SK-N-SH (cell line): ENCODE measurements at regions not wholly inside any gene's neighbourhood (a gene's known extent, or its start where the extent isn't known, plus 50 kb on each side); places are given as distances from the start of the nearest gene placed in this dataset.

ENCODE experiments used
- CTCF ChIA-PET: fragments of 300-600, 350-600 bp; formaldehyde crosslinking; extraction: SDS; loops from one replicate; lab custom pipeline; 2021; lab: Yijun Ruan, JAX
- POLR2A ChIA-PET: fragments of 350-600 bp; sonication (Branson Sonifier 250); formaldehyde crosslinking; extraction: SDS; loops from one replicate; lab custom pipeline; 2020; ENCODE audit warnings: antibody characterized with exemption, inconsistent platforms; lab: Yijun Ruan, JAX
- DNase-seq: peaks from one replicate; pipeline ENCODE4 v3.0.0; 2012
- H2AFZ ChIP-seq: fragments of 200-600 bp; sonication (generic); 2 replicates; pipeline ENCODE4 v1.8.1; 2016; ENCODE audit warnings: antibody characterized with exemption, mild to moderate bottlenecking, low read depth
- H3F3A ChIP-seq: fragments of 200-600 bp; sonication (generic); replicated peaks from 2 replicates; pipeline ENCODE3; 2016; ENCODE audit warnings: antibody characterized with exemption, mild to moderate bottlenecking; ENCODE audit not compliant: insufficient read depth
- H3K27ac ChIP-seq, 2 experiments: fragments of 200-500 bp in 1 of 2; fragments of 200-600 bp in 1 of 2; sonication (Bioruptor generic) in 1 of 2; sonication (generic), shearing (Covaris generic) in 1 of 2; 2 replicates each; pipeline versions ENCODE4 v1.5.1 to v1.6.1; 2014 to 2016; ENCODE audit warnings: low read depth in 2 of 2, inconsistent platforms in 1 of 2, low read length in 1 of 2, mild to moderate bottlenecking in 1 of 2, mixed read lengths in 1 of 2
- H3K27me3 ChIP-seq: fragments of 200-600 bp; sonication (generic), shearing (Covaris generic); 2 replicates; pipeline ENCODE4 v1.6.1; 2016; ENCODE audit warnings: mixed run types; ENCODE audit not compliant: insufficient read depth
- H3K36me3 ChIP-seq, 2 experiments: fragments of 200-500 bp in 1 of 2; fragments of 200-600 bp in 1 of 2; sonication (Bioruptor generic) in 1 of 2; sonication (generic) in 1 of 2; replicated peaks in 1 of 2; 2 replicates each; pipeline versions ENCODE3 to v1.5.1; 2014 to 2016; ENCODE audit warnings: low read length in 1 of 2, mild to moderate bottlenecking in 1 of 2; ENCODE audit not compliant: insufficient read depth in 2 of 2, control insufficient read depth in 1 of 2
- H3K4me1 ChIP-seq, 2 experiments: fragments of 200-500 bp in 1 of 2; fragments of 200-600 bp in 1 of 2; sonication (Bioruptor generic) in 1 of 2; sonication (generic), shearing (Covaris generic) in 1 of 2; 2 replicates each; pipeline versions ENCODE4 v1.5.1 to v1.6.1; 2014 to 2016; ENCODE audit warnings: low read depth in 1 of 2, low read length in 1 of 2, mixed run types in 1 of 2; ENCODE audit not compliant: insufficient read depth in 2 of 2, control insufficient read depth in 1 of 2
- H3K4me2 ChIP-seq: fragments of 200-600 bp; sonication (generic), shearing (Covaris generic); 2 replicates; pipeline ENCODE4 v1.6.1; 2017; ENCODE audit warnings: mixed run types
- H3K4me3 ChIP-seq, 2 experiments: fragments of 200-500 bp in 1 of 2; fragments of 200-600 bp in 1 of 2; sonication (Bioruptor generic) in 1 of 2; sonication (generic), shearing (Covaris generic) in 1 of 2; 2 replicates each; pipeline versions ENCODE4 v1.5.1 to v1.8.1; 2014 to 2016; ENCODE audit warnings: low read depth in 2 of 2, inconsistent platforms in 1 of 2, low read length in 1 of 2, mild to moderate bottlenecking in 1 of 2, mixed read lengths in 1 of 2, moderate library complexity in 1 of 2
- H3K79me2 ChIP-seq: fragments of 200-600 bp; sonication (generic); 2 replicates; pipeline ENCODE4 v1.8.1; 2017; ENCODE audit warnings: mild to moderate bottlenecking; ENCODE audit not compliant: insufficient read depth
- H3K9ac ChIP-seq: fragments of 200-600 bp; sonication (generic); 2 replicates; pipeline ENCODE4 v1.6.1; 2017; ENCODE audit warnings: mixed run types
- H3K9me2 ChIP-seq: fragments of 200-600 bp; sonication (generic); 2 replicates; pipeline ENCODE4 v1.6.1; 2017; ENCODE audit warnings: mixed run types
- H3K9me3 ChIP-seq: fragments of 200-600 bp; sonication (generic); 2 replicates; pipeline ENCODE4 v1.6.1; 2017; ENCODE audit warnings: mixed run types, mild to moderate bottlenecking, moderate library complexity
- H4K20me1 ChIP-seq: fragments of 200-600 bp; sonication (generic); 2 replicates; pipeline ENCODE4 v1.6.1; 2017; ENCODE audit warnings: mild to moderate bottlenecking, mixed run types; ENCODE audit not compliant: insufficient read depth
- ELF1 ChIP-seq: IDR thresholded peaks from 2 replicates; pipeline ENCODE4 v1.4.0; 2012
- EP300 ChIP-seq, 2 experiments: IDR thresholded peaks; 2 replicates each; pipeline versions ENCODE4 v1.4.0 to v1.6.1; 2012; ENCODE audit warnings: borderline replicate concordance in 1 of 2, low read depth in 1 of 2, low read length in 1 of 2
- EZH2phosphoT487 ChIP-seq: fragments of 200-600 bp; sonication (generic); IDR thresholded peaks from 2 replicates; pipeline ENCODE4 v1.6.1; 2017; ENCODE audit warnings: low read depth, mixed run types, mild to moderate bottlenecking, antibody characterized with exemption, moderate library complexity, borderline replicate concordance
- FOSL2 ChIP-seq: IDR thresholded peaks from 2 replicates; pipeline ENCODE4 v1.4.0; 2012; ENCODE audit warnings: low read depth, mild to moderate bottlenecking, moderate library complexity, borderline replicate concordance
- FOXJ3 ChIP-seq: sonication (generic); formaldehyde crosslinking; IDR thresholded peaks from 2 replicates; pipeline ENCODE4 v1.5.1; 2020; ENCODE audit warnings: mild to moderate bottlenecking, missing genetic modification reagents
- GATA2 ChIP-seq: sonication (generic); formaldehyde crosslinking; IDR thresholded peaks from 2 replicates; pipeline ENCODE4 v1.5.0; 2020; ENCODE audit warnings: mild to moderate bottlenecking, missing genetic modification reagents
- JUND ChIP-seq: IDR thresholded peaks from 2 replicates; pipeline ENCODE4 v1.4.0; 2012
- MEF2A ChIP-seq: IDR thresholded peaks from 2 replicates; pipeline ENCODE4 v1.4.0; 2012; ENCODE audit warnings: low read depth, borderline replicate concordance
- NFIC ChIP-seq: IDR thresholded peaks from 2 replicates; pipeline ENCODE4 v1.4.0; 2012; ENCODE audit warnings: borderline replicate concordance
- NRF1 ChIP-seq: IDR thresholded peaks from 2 replicates; pipeline ENCODE4 v1.6.1; 2012; ENCODE audit warnings: low read depth, mild to moderate bottlenecking, low read length
- POLR2AphosphoS5 ChIP-seq: IDR thresholded peaks from 2 replicates; pipeline ENCODE4 v1.6.1; 2012; ENCODE audit warnings: low read depth, low read length
- RAD21 ChIP-seq: IDR thresholded peaks from 2 replicates; pipeline ENCODE4 v1.6.1; 2012; ENCODE audit warnings: mild to moderate bottlenecking, low read length
- RXRA ChIP-seq: IDR thresholded peaks from 2 replicates; pipeline ENCODE4 v1.4.0; 2012; ENCODE audit warnings: low read depth, mild to moderate bottlenecking, borderline replicate concordance
- TCF12 ChIP-seq: IDR thresholded peaks from 2 replicates; pipeline ENCODE4 v1.4.0; 2012
- TEAD4 ChIP-seq: IDR thresholded peaks from 2 replicates; pipeline ENCODE4 v1.4.0; 2012; ENCODE audit warnings: mild to moderate bottlenecking, borderline replicate concordance; ENCODE audit not compliant: insufficient read depth
- YY1 ChIP-seq: IDR thresholded peaks from 2 replicates; pipeline ENCODE4 v1.4.0; 2012; ENCODE audit warnings: low read depth, mild to moderate bottlenecking
- WGBS: methylation state at CpG from one replicate; pipeline ENCODE4 v1.1.6; 2017; ENCODE audit warnings: low lambda C conversion rate; 5-methylcytosine and 5-hydroxymethylcytosine counted together
- TF ChIP-seq, protein P1 (sequence below): IDR thresholded peaks from 2 replicates; pipeline ENCODE4 v1.4.0; 2012; ENCODE audit warnings: low read depth, borderline replicate concordance
- TF ChIP-seq, protein P2 (sequence below): fragments of 150-350 bp; IDR thresholded peaks from 2 replicates; pipeline ENCODE4 v1.6.1; 2016; ENCODE audit warnings: mild to moderate bottlenecking, low read depth, low read length
- TF ChIP-seq, protein P3 (sequence below): IDR thresholded peaks from 2 replicates; pipeline ENCODE4 v1.4.0; 2012; ENCODE audit warnings: low read depth, borderline replicate concordance

DNA sequence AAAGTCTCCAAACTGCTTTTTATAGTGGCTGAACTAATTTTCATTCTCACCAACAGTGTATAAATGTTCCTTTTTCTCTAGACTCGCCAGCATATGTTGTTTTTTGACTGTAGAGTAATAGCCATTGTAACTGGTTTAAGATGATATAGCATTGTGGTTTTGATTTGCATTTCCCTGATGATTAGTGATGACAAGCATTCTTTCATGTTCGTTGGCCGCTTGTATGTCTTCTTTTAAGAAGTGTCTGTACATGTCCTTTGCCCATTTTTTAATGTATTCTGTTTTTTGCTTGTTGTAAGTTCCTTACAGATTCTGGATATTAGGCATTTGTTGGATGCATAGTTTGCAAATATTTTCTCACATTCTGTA lies 404.9 kb downstream of the FLRT2 start:
- no peaks in the 10 kb centered on the region for H3K9me2 ChIP-seq
- POLR2A ChIA-PET: no interaction called here
- peak overlapping the region; percentile 66 for H3K4me2 ChIP-seq
- H3K79me2 ChIP-seq: no peaks in the 10 kb centered on the region
- H3K36me3 ChIP-seq: no peaks in the 10 kb centered on the region
- no peak for TF ChIP-seq RXRA
- TF ChIP-seq GATA2 (CRISPR knock-in tag): no peak
- TF ChIP-seq RAD21: no peak
- TF ChIP-seq NFIC: no peak
- H3K9me3 ChIP-seq: no peaks in the 10 kb centered on the region
- peak overlapping the region; percentile 70 to 73 for H3K4me3 ChIP-seq
- H4K20me1 ChIP-seq: no peaks in the 10 kb centered on the region
- H3F3A ChIP-seq: no peaks in the 10 kb centered on the region
- no peak for DNase-seq
- CTCF ChIA-PET: no interaction called here
- peak overlapping the region; percentile 68 for H3K9ac ChIP-seq
- H2AFZ ChIP-seq: peak overlapping the region; percentile 99
- peak overlapping the region in 1 of 2 experiments; percentile 64; a peak in 2 of 4 replicates for H3K27ac ChIP-seq
- no peaks in the 10 kb centered on the region for H3K4me1 ChIP-seq
- H3K27me3 ChIP-seq: no peaks in the 10 kb centered on the region
- 1% methylated on average over 3 of the region's 3 CpGs for WGBS

DNA sequence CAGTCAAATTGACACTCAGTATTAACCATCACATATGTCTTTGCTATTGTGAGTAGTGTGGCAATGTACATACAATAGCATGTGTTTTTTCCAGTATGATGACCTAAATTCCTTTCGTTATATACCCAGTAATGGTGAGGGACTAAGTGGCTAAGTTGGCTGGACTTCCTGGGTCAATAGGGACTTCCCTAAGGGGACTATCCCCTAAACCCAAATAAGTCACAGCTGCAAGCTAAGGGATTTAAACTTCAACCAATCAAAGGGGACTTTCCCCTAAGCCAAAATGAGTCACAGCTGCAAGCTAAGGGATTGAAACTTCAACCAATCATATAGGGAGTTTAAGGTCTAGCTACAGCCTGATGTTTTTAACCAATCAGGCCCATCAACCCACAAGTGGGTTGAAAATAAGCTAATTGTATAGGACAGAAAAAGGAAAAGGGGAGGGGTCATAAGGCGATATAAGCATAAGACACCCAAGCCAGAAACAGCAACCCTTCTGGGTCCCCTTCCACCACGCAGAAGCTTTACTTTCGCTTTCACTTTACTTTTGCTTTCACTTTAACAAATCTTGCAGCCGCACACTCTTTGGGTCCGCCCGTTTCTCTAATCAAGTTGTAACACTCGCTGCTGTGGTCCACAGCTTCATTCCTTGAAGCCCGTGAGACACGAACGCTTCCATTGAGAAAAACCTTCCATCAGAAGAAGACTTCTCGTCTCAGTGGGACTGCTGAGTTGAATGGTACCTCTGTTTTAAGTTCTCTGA lies 404.4 kb downstream of the FLRT2 start:
- Histone ChIP-seq H3K27ac (peak overlapping the region in 1 of 2 experiments; percentile 64; a peak in 2 of 4 replicates), H2AFZ (peak overlapping the region; percentile 99), H3K4me3 (peak overlapping the region; percentile 70 to 73), H3K9me3 (no peaks in the 10 kb centered on the region), H3F3A (no peaks in the 10 kb centered on the region), H3K27me3 (no peaks in the 10 kb centered on the region), H4K20me1 (no peaks in the 10 kb centered on the region), H3K4me2 (peak overlapping the region; percentile 66), H3K36me3 (no peaks in the 10 kb centered on the region), H3K9ac (peak overlapping the region; percentile 68), H3K9me2 (no peaks in the 10 kb centered on the region), H3K79me2 (no peaks in the 10 kb centered on the region), H3K4me1 (no peaks in the 10 kb centered on the region)
- ChIA-PET POLR2A (no interaction called here), CTCF (no interaction called here)
- peak; percentile 10 for DNase-seq
- TF ChIP-seq MEF2A: no peak
- TF ChIP-seq POLR2AphosphoS5: 0 out of 2 replicates have a peak, but pooled peaks have one; percentile 20
- TF ChIP-seq TCF12: 0 out of 2 replicates have a peak, but pooled peaks have one; percentile 4
- TF ChIP-seq FOSL2: peak; percentile 51; the same call in 1 of the 2 replicates
- TF ChIP-seq, protein P1, sequence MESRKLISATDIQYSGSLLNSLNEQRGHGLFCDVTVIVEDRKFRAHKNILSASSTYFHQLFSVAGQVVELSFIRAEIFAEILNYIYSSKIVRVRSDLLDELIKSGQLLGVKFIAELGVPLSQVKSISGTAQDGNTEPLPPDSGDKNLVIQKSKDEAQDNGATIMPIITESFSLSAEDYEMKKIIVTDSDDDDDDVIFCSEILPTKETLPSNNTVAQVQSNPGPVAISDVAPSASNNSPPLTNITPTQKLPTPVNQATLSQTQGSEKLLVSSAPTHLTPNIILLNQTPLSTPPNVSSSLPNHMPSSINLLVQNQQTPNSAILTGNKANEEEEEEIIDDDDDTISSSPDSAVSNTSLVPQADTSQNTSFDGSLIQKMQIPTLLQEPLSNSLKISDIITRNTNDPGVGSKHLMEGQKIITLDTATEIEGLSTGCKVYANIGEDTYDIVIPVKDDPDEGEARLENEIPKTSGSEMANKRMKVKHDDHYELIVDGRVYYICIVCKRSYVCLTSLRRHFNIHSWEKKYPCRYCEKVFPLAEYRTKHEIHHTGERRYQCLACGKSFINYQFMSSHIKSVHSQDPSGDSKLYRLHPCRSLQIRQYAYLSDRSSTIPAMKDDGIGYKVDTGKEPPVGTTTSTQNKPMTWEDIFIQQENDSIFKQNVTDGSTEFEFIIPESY: no peak
- 6% methylated on average over 12 of the region's 12 CpGs for WGBS

DNA sequence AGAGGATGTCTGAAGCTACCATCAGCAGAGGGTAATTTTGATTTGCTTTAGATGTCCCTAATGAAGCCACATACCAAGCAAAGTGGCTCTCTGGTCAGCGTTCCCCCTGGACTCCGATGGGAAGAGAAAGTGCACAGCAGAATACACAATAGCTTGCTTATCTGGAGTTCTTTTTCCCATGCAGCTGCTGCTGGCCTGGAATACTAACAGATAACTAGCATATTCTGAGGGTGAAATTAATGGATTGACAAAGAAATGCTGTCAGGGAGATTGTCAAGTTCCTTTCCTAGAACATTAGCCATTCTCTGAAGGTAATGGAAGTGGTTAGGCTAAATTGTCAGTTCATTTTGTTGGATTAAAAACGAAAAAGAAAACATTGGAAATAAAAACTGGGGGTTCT lies 391.3 kb downstream of the FLRT2 start:
- ChIA-PET CTCF (no interaction called here), POLR2A (no interaction called here)

More for the DNA sequence above, 391.3 kb downstream of the FLRT2 start:
- H3K27me3 ChIP-seq: 0 out of 2 replicates have a peak, but pooled peaks cover 5% of the 10 kb centered on the region
- H3K36me3 ChIP-seq: no peaks in the 10 kb centered on the region
- no peak for DNase-seq
- H3K9ac ChIP-seq: no peak overlapping the region
- no peak overlapping the region for H2AFZ ChIP-seq
- 3% methylated on average over 3 of the region's 3 CpGs for WGBS
- TF ChIP-seq JUND (no peak), TEAD4 (no peak), POLR2AphosphoS5 (no peak), FOSL2 (no peak), EZH2phosphoT487 (no peak), NFIC (no peak), ELF1 (no peak), EP300 (IDR thresholded peaks at IDR 0.05; ENCODE audit: borderline replicate concordance in 1 of 2, low read depth in 1 of 2, low read length in 1 of 2) (no peak), GATA2 (CRISPR knock-in tag) (no peak), YY1 (no peak), TCF12 (no peak), NRF1 (no peak), FOXJ3 (CRISPR knock-in tag) (no peak)
- TF ChIP-seq, protein P2, sequence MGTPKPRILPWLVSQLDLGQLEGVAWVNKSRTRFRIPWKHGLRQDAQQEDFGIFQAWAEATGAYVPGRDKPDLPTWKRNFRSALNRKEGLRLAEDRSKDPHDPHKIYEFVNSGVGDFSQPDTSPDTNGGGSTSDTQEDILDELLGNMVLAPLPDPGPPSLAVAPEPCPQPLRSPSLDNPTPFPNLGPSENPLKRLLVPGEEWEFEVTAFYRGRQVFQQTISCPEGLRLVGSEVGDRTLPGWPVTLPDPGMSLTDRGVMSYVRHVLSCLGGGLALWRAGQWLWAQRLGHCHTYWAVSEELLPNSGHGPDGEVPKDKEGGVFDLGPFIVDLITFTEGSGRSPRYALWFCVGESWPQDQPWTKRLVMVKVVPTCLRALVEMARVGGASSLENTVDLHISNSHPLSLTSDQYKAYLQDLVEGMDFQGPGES: no peak
- TF ChIP-seq, protein P3, sequence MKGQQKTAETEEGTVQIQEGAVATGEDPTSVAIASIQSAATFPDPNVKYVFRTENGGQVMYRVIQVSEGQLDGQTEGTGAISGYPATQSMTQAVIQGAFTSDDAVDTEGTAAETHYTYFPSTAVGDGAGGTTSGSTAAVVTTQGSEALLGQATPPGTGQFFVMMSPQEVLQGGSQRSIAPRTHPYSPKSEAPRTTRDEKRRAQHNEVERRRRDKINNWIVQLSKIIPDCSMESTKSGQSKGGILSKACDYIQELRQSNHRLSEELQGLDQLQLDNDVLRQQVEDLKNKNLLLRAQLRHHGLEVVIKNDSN: no peak
- no peaks in the 10 kb centered on the region for H3K9me3 ChIP-seq
- no peak overlapping the region for H3K4me3 ChIP-seq
- no peaks in the 10 kb centered on the region for H3K9me2 ChIP-seq
- no peaks in the 10 kb centered on the region for H4K20me1 ChIP-seq
- no peaks in the 10 kb centered on the region for H3F3A ChIP-seq
- H3K27ac ChIP-seq: no peak overlapping the region
- no peak overlapping the region for H3K4me2 ChIP-seq
- H3K79me2 ChIP-seq: no peaks in the 10 kb centered on the region
- H3K4me1 ChIP-seq: no peaks in the 10 kb centered on the region
